Osteoblast (primary cell): ENCODE measurements at regions not wholly inside any gene's neighbourhood (a gene's known extent, or its start where the extent isn't known, plus 50 kb on each side); places are given as distances from the start of the nearest gene placed in this dataset.
A peak's percentile ranks its signal among the peaks of the same experiment; 100 is the strongest.
"Not testable (repeated sequence)": the region's sequence is repeated elsewhere in the genome, so short reads cannot be mapped to it uniquely, and the experiment has no call there.

ENCODE experiments used
- DNase-seq: peaks from one replicate; pipeline ENCODE4 v3.0.0; 2011; ENCODE audit warnings: low spot score, mixed read lengths; ENCODE audit not compliant: insufficient read length; ENCODE audit errors: missing footprints
- H2AFZ ChIP-seq: 2 replicates; pipeline ENCODE4 v1.6.0; 2011; ENCODE audit warnings: mild to moderate bottlenecking, low read length
- H3K27ac ChIP-seq: 2 replicates; pipeline ENCODE4 v1.5.1; 2011; ENCODE audit warnings: mild to moderate bottlenecking, low read depth, low read length, moderate library complexity
- H3K27me3 ChIP-seq: 2 replicates; pipeline ENCODE4 v1.6.0; 2012; ENCODE audit warnings: mild to moderate bottlenecking, control low read depth, inconsistent platforms, low read length, moderate library complexity; ENCODE audit not compliant: insufficient read depth
- H3K36me3 ChIP-seq: 2 replicates; pipeline ENCODE4 v1.5.1; 2011; ENCODE audit warnings: mild to moderate bottlenecking, low read length, control low read depth, moderate library complexity; ENCODE audit not compliant: insufficient read depth
- H3K4me1 ChIP-seq: 2 replicates; pipeline ENCODE4 v1.5.1; 2011; ENCODE audit warnings: mild to moderate bottlenecking, low read length, control low read depth, moderate library complexity; ENCODE audit not compliant: insufficient read depth
- H3K4me2 ChIP-seq: 2 replicates; pipeline ENCODE4 v1.6.0; 2011; ENCODE audit warnings: mild to moderate bottlenecking, low read length; ENCODE audit not compliant: insufficient read depth
- H3K4me3 ChIP-seq: fragments of 200-600 bp; sonication (generic); 3 replicates; pipeline ENCODE4 v1.5.1; 2012; ENCODE audit warnings: mild to moderate bottlenecking, low read length, inconsistent platforms; ENCODE audit not compliant: insufficient read depth
- H3K79me2 ChIP-seq: 2 replicates; pipeline ENCODE4 v1.6.0; 2012; ENCODE audit warnings: mild to moderate bottlenecking, low read length, control low read depth, inconsistent platforms; ENCODE audit not compliant: insufficient read depth
- H3K9me3 ChIP-seq: 2 replicates; pipeline ENCODE4 v1.5.1; 2011; ENCODE audit warnings: low read depth, low read length, control low read depth
- H4K20me1 ChIP-seq: 2 replicates; pipeline ENCODE4 v1.6.0; 2012; ENCODE audit warnings: mild to moderate bottlenecking, low read length, control low read depth; ENCODE audit not compliant: insufficient read depth
- TF ChIP-seq, protein P1 (sequence below): IDR thresholded peaks from 2 replicates; pipeline ENCODE4 v1.5.1; 2011; ENCODE audit warnings: mild to moderate bottlenecking, low read depth, low read length, moderate library complexity; ENCODE audit errors: extremely low read depth

DNA sequence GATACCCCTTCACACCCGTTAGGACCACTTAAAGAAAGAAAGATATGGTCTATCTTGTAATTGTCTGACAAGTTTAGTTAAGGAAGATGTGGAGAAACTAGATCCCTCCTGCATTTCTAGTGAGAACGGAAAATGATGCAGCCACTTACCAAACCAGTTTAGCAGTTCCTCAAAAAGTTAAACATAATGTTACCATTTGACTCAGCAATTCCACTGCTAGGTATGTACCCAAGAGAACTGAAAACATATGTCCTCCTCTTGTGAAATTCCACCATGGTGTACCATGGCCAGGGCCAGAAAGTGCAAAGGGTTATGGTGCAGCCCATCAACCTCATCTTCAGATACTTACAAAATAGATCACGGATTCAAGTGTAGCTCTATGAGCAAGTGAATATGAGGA is 79.0 kb upstream of the ID2 start:
- Histone ChIP-seq H3K9me3 (no peaks in the 10 kb centered on the region), H3K27me3 (no peaks in the 10 kb centered on the region), H3K36me3 (no peaks in the 10 kb centered on the region), H3K27ac (no peak overlapping the region), H3K4me3 (no peak overlapping the region), H4K20me1 (no peaks in the 10 kb centered on the region), H3K4me2 (no peak overlapping the region), H3K79me2 (no peaks in the 10 kb centered on the region), H2AFZ (no peak overlapping the region), H3K4me1 (peaks cover 31% of the 10 kb centered on the region)
- DNase-seq = no peak
- TF ChIP-seq, protein P1, sequence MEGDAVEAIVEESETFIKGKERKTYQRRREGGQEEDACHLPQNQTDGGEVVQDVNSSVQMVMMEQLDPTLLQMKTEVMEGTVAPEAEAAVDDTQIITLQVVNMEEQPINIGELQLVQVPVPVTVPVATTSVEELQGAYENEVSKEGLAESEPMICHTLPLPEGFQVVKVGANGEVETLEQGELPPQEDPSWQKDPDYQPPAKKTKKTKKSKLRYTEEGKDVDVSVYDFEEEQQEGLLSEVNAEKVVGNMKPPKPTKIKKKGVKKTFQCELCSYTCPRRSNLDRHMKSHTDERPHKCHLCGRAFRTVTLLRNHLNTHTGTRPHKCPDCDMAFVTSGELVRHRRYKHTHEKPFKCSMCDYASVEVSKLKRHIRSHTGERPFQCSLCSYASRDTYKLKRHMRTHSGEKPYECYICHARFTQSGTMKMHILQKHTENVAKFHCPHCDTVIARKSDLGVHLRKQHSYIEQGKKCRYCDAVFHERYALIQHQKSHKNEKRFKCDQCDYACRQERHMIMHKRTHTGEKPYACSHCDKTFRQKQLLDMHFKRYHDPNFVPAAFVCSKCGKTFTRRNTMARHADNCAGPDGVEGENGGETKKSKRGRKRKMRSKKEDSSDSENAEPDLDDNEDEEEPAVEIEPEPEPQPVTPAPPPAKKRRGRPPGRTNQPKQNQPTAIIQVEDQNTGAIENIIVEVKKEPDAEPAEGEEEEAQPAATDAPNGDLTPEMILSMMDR = no peak

DNA sequence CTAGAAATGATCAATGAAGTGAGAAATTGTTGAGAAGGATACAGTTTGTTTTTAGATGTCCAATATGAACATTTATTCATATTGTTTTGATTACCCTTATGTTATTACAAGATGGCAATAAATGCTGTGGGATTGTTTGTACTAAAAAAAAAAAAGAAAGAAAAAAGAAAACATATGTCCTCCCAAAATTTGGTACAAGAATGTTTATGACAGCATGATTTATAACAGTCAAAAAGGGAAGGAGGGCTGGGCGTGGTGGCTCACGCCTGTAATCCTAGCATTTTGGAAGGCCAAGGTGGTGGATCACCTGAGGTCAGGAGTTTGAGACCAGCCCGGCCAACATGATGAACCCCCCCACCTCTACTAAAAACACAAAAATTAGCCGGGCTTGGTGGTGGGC is 78.5 kb upstream of the ID2 start:
- not testable (repeated sequence) for H2AFZ ChIP-seq, H3K4me2 ChIP-seq, H3K36me3 ChIP-seq, H3K9me3 ChIP-seq, H3K4me3 ChIP-seq, DNase-seq, H3K79me2 ChIP-seq, H3K27me3 ChIP-seq, H3K27ac ChIP-seq, H4K20me1 ChIP-seq
- peaks cover 31% of the 10 kb centered on the region for H3K4me1 ChIP-seq

DNA sequence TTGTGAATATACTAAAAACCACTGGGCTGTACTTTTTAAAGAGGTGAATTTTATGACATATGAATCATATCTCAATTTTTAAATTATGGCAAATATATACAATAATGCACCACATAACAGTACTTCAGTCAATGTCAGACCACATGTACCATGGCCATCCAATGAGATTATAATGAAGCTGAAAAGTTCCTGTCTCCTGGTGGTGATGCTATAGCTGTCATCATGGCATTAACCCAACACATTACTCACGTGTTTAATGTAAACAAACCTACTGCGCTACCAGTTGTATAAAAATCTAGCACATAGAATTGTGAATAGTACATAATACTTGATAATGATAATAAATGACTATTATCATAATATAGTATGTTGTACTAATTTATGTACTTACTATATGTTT is 77.6 kb upstream of the ID2 start:
- Histone ChIP-seq H3K36me3 (no peaks in the 10 kb centered on the region), H3K9me3 (no peaks in the 10 kb centered on the region), H3K79me2 (no peaks in the 10 kb centered on the region), H3K27me3 (no peaks in the 10 kb centered on the region), H4K20me1 (no peaks in the 10 kb centered on the region), H3K4me1 (peaks cover 40% of the 10 kb centered on the region), H3K4me2 (no peak overlapping the region), H3K27ac (no peak overlapping the region), H3K4me3 (no peak overlapping the region), H2AFZ (no peak overlapping the region)
- no peak for DNase-seq
- TF ChIP-seq, protein P1 = no peak

DNA sequence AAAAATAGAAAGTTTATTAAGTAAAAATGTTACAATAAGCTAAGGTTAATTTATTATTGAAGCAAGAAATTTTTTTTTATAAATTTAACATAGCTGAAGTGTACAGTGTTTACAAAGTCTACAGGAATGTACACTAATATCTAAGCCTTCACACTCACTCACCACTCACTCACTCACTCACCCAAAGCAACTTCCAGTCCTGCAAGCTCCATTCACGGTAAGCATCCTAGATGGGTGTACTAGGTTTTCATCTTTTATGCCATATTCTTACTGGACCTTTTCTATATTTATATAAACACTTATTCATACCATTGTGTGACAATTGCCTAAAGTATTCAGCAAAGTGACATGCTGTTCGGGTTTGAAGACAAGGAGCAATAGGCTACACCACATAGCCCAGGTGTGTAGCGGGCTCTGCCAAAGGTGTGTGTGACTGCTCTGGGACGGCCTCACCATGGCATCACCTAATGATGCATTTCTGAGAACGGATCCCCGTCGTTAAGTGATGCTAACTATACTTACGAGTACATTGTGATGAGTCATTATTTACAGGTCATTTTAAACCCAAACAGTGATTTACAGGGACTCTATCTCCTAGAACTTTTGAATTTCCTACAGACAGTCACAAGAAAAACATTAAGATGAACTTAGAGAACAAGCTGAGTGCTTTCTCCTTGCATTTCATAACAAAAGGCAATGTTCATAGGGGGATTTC is 76.3 kb upstream of the ID2 start:
- peak; percentile 74 for DNase-seq
- Histone ChIP-seq H3K36me3 (no peaks in the 10 kb centered on the region), H3K4me3 (no peak overlapping the region), H3K79me2 (no peaks in the 10 kb centered on the region), H3K27me3 (no peaks in the 10 kb centered on the region), H2AFZ (no peak overlapping the region), H4K20me1 (no peaks in the 10 kb centered on the region), H3K4me1 (peaks cover 42% of the 10 kb centered on the region), H3K27ac (peak overlapping the region; percentile 57), H3K4me2 (peak overlapping the region; percentile 42), H3K9me3 (no peaks in the 10 kb centered on the region)
- TF ChIP-seq, protein P1 = no peak
